ENCODE measurements at regions not wholly inside any gene's neighbourhood (a gene's known extent, or its start where the extent isn't known, plus 50 kb on each side); places are given as distances from the start of the nearest gene placed in this dataset.

- H3K36me3 ChIP-seq (ENCODE audit: control insufficient read depth in 1 of 2, insufficient read depth in 2 of 2, low read length in 1 of 2) = no peaks in the 10 kb centered on the region
- no peaks in the 10 kb centered on the region for H3K9me3 ChIP-seq (ENCODE audit: control insufficient read depth, low read length)
- no peak for DNase-seq
- no peaks in the 10 kb centered on the region for H3K27me3 ChIP-seq (ENCODE audit: control insufficient read depth in 1 of 2, insufficient read depth in 2 of 2, low read length in 1 of 2)
- 80 to 100% methylated on average over 3 of the region's 3 CpGs for WGBS, 2 donors
- no peak overlapping the region for H3K27ac ChIP-seq (ENCODE audit: low read depth in 1 of 2, low read length in 2 of 2)
- H3K4me1 ChIP-seq (ENCODE audit: control insufficient read depth in 1 of 2, insufficient read depth in 2 of 2, low read length in 2 of 2) = peaks cover 0 to 6% of the 10 kb centered on the region in 2 donors
- ATAC-seq (ENCODE audit: low FRiP score) = peak; percentile 71
- H3K4me3 ChIP-seq (ENCODE audit: low read length in 2 of 2) = no peak overlapping the region
- intact Hi-C loops (cut with DNase I) = no loop called here
Measured at GRCh38 chr3:16113704-16114103, 60.8 kb upstream of the GALNT15 start.

- Histone ChIP-seq H3K4me3 (ENCODE audit: low read length in 2 of 2) (no peak overlapping the region), H3K36me3 (ENCODE audit: control insufficient read depth in 1 of 2, insufficient read depth in 2 of 2, low read length in 1 of 2) (no peaks in the 10 kb centered on the region), H3K4me1 (ENCODE audit: control insufficient read depth in 1 of 2, insufficient read depth in 2 of 2, low read length in 2 of 2) (peaks cover 0 to 6% of the 10 kb centered on the region in 2 donors), H3K27me3 (ENCODE audit: control insufficient read depth in 1 of 2, insufficient read depth in 2 of 2, low read length in 1 of 2) (no peaks in the 10 kb centered on the region), H3K27ac (ENCODE audit: low read depth in 1 of 2, low read length in 2 of 2) (no peak overlapping the region), H3K9me3 (ENCODE audit: control insufficient read depth, low read length) (no peaks in the 10 kb centered on the region)
- peak; percentile 70 for ATAC-seq (ENCODE audit: low FRiP score)
- intact Hi-C loops (cut with DNase I) = no loop called here
- WGBS, 2 donors = 59 to 66% methylated on average over 2 of the region's 2 CpGs
- DNase-seq = no peak
Measured at GRCh38 chr3:16114429-16114828, 60.1 kb upstream of the GALNT15 start.

- Histone ChIP-seq H3K27ac (ENCODE audit: low read depth in 1 of 2, low read length in 2 of 2) (no peak overlapping the region), H3K27me3 (ENCODE audit: control insufficient read depth in 1 of 2, insufficient read depth in 2 of 2, low read length in 1 of 2) (no peaks in the 10 kb centered on the region), H3K36me3 (ENCODE audit: control insufficient read depth in 1 of 2, insufficient read depth in 2 of 2, low read length in 1 of 2) (no peaks in the 10 kb centered on the region), H3K4me3 (ENCODE audit: low read length in 2 of 2) (no peak overlapping the region), H3K4me1 (ENCODE audit: control insufficient read depth in 1 of 2, insufficient read depth in 2 of 2, low read length in 2 of 2) (peaks cover 0 to 6% of the 10 kb centered on the region in 2 donors), H3K9me3 (ENCODE audit: control insufficient read depth, low read length) (no peaks in the 10 kb centered on the region)
- peak; percentile 69 for ATAC-seq (ENCODE audit: low FRiP score)
- 71 to 72% methylated on average over 3 of the region's 3 CpGs for WGBS, 2 donors
- DNase-seq = no peak
- intact Hi-C loops (cut with DNase I) = no loop called here
Measured at GRCh38 chr3:16114930-16115329, 59.5 kb upstream of the GALNT15 start.

- no peaks in the 10 kb centered on the region for H3K27me3 ChIP-seq (ENCODE audit: control insufficient read depth in 1 of 2, insufficient read depth in 2 of 2, low read length in 1 of 2)
- H3K9me3 ChIP-seq (ENCODE audit: control insufficient read depth, low read length) = no peaks in the 10 kb centered on the region
- peaks cover 0 to 2% of the 10 kb centered on the region in 2 donors for H3K4me1 ChIP-seq (ENCODE audit: control insufficient read depth in 1 of 2, insufficient read depth in 2 of 2, low read length in 2 of 2)
- DNase-seq (no peak), ATAC-seq (ENCODE audit: low FRiP score) (no peak)
- no peaks in the 10 kb centered on the region for H3K36me3 ChIP-seq (ENCODE audit: control insufficient read depth in 1 of 2, insufficient read depth in 2 of 2, low read length in 1 of 2)
- no peak overlapping the region for H3K4me3 ChIP-seq (ENCODE audit: low read length in 2 of 2)
- H3K27ac ChIP-seq (ENCODE audit: low read depth in 1 of 2, low read length in 2 of 2) = no peak overlapping the region
- 79 to 86% methylated on average over 9 of the region's 9 CpGs for WGBS, 2 donors
- intact Hi-C loops (cut with DNase I) = no loop called here
Measured at GRCh38 chr3:16118396-16118795, 56.1 kb upstream of the GALNT15 start.

GRCh38 chr3:16119887-16120286 lies 54.6 kb upstream of the GALNT15 start:
- Histone ChIP-seq H3K27me3 (ENCODE audit: control insufficient read depth in 1 of 2, insufficient read depth in 2 of 2, low read length in 1 of 2) (no peaks in the 10 kb centered on the region), H3K36me3 (ENCODE audit: control insufficient read depth in 1 of 2, insufficient read depth in 2 of 2, low read length in 1 of 2) (no peaks in the 10 kb centered on the region), H3K27ac (ENCODE audit: low read depth in 1 of 2, low read length in 2 of 2) (no peak overlapping the region), H3K4me1 (ENCODE audit: control insufficient read depth in 1 of 2, insufficient read depth in 2 of 2, low read length in 2 of 2) (no peaks in the 10 kb centered on the region), H3K4me3 (ENCODE audit: low read length in 2 of 2) (no peak overlapping the region), H3K9me3 (ENCODE audit: control insufficient read depth, low read length) (no peaks in the 10 kb centered on the region)
- intact Hi-C loops (cut with DNase I) = no loop called here
- no peak for DNase-seq
- ATAC-seq (ENCODE audit: low FRiP score) = no peak

GRCh38 chr3:16121391-16121790 lies 53.1 kb upstream of the GALNT15 start:
- Histone ChIP-seq H3K27me3 (ENCODE audit: control insufficient read depth in 1 of 2, insufficient read depth in 2 of 2, low read length in 1 of 2) (no peaks in the 10 kb centered on the region), H3K4me1 (ENCODE audit: control insufficient read depth in 1 of 2, insufficient read depth in 2 of 2, low read length in 2 of 2) (no peaks in the 10 kb centered on the region), H3K4me3 (ENCODE audit: low read length in 2 of 2) (no peak overlapping the region), H3K27ac (ENCODE audit: low read depth in 1 of 2, low read length in 2 of 2) (no peak overlapping the region), H3K36me3 (ENCODE audit: control insufficient read depth in 1 of 2, insufficient read depth in 2 of 2, low read length in 1 of 2) (no peaks in the 10 kb centered on the region), H3K9me3 (ENCODE audit: control insufficient read depth, low read length) (no peaks in the 10 kb centered on the region)
- DNase-seq (no peak), ATAC-seq (ENCODE audit: low FRiP score) (no peak)
- 72 to 74% methylated on average over 1 of the region's 1 CpG for WGBS, 2 donors
- intact Hi-C loops (cut with DNase I) = no loop called here

- no peaks in the 10 kb centered on the region for H3K27me3 ChIP-seq (ENCODE audit: control insufficient read depth in 1 of 2, insufficient read depth in 2 of 2, low read length in 1 of 2)
- H3K4me3 ChIP-seq (ENCODE audit: low read length in 2 of 2) = no peak overlapping the region
- intact Hi-C loops (cut with DNase I) = no loop called here
- WGBS, 2 donors = 6 to 22% methylated on average over 2 of the region's 2 CpGs
- H3K36me3 ChIP-seq (ENCODE audit: control insufficient read depth in 1 of 2, insufficient read depth in 2 of 2, low read length in 1 of 2) = no peaks in the 10 kb centered on the region
- ATAC-seq (ENCODE audit: low FRiP score) = no peak
- H3K27ac ChIP-seq (ENCODE audit: low read depth in 1 of 2, low read length in 2 of 2) = no peak overlapping the region
- H3K9me3 ChIP-seq (ENCODE audit: control insufficient read depth, low read length) = no peaks in the 10 kb centered on the region
- H3K4me1 ChIP-seq (ENCODE audit: control insufficient read depth in 1 of 2, insufficient read depth in 2 of 2, low read length in 2 of 2) = no peaks in the 10 kb centered on the region
- DNase-seq = no peak
Measured at GRCh38 chr3:16122155-16122554, 52.3 kb upstream of the GALNT15 start.

- intact Hi-C loops (cut with DNase I) = no loop called here
- no peak for DNase-seq
- H3K27ac ChIP-seq (ENCODE audit: low read depth in 1 of 2, low read length in 2 of 2) = no peak overlapping the region
- no peak for ATAC-seq (ENCODE audit: low FRiP score)
- WGBS, 2 donors = 85 to 94% methylated on average over 2 of the region's 2 CpGs
- H3K4me3 ChIP-seq (ENCODE audit: low read length in 2 of 2) = no peak overlapping the region
- no peaks in the 10 kb centered on the region for H3K36me3 ChIP-seq (ENCODE audit: control insufficient read depth in 1 of 2, insufficient read depth in 2 of 2, low read length in 1 of 2)
- H3K4me1 ChIP-seq (ENCODE audit: control insufficient read depth in 1 of 2, insufficient read depth in 2 of 2, low read length in 2 of 2) = no peaks in the 10 kb centered on the region
- no peaks in the 10 kb centered on the region for H3K9me3 ChIP-seq (ENCODE audit: control insufficient read depth, low read length)
- H3K27me3 ChIP-seq (ENCODE audit: control insufficient read depth in 1 of 2, insufficient read depth in 2 of 2, low read length in 1 of 2) = no peaks in the 10 kb centered on the region
Measured at GRCh38 chr3:16122661-16123060, 51.8 kb upstream of the GALNT15 start.

GRCh38 chr3:16124636-16125035 lies 49.8 kb upstream of the GALNT15 start:
- 83 to 87% methylated on average over 2 of the region's 2 CpGs for WGBS, 2 donors
- no peak overlapping the region for H3K27ac ChIP-seq (ENCODE audit: low read depth in 1 of 2, low read length in 2 of 2)
- DNase-seq = no peak
- no peaks in the 10 kb centered on the region for H3K4me1 ChIP-seq (ENCODE audit: control insufficient read depth in 1 of 2, insufficient read depth in 2 of 2, low read length in 2 of 2)
- H3K27me3 ChIP-seq (ENCODE audit: control insufficient read depth in 1 of 2, insufficient read depth in 2 of 2, low read length in 1 of 2) = no peaks in the 10 kb centered on the region
- H3K9me3 ChIP-seq (ENCODE audit: control insufficient read depth, low read length) = no peaks in the 10 kb centered on the region
- intact Hi-C loops (cut with DNase I) = no loop called here
- ATAC-seq (ENCODE audit: low FRiP score) = no peak
- H3K36me3 ChIP-seq (ENCODE audit: control insufficient read depth in 1 of 2, insufficient read depth in 2 of 2, low read length in 1 of 2) = no peaks in the 10 kb centered on the region
- no peak overlapping the region for H3K4me3 ChIP-seq (ENCODE audit: low read length in 2 of 2)
